NCI-H2171 (cell line): ENCODE measurements at regions not wholly inside any gene's neighbourhood (a gene's known extent, or its start where the extent isn't known, plus 50 kb on each side); places are given as distances from the start of the nearest gene placed in this dataset.
"Not testable (repeated sequence)": the region's sequence is repeated elsewhere in the genome, so short reads cannot be mapped to it uniquely, and the experiment has no call there.

Experiments
- DNase-seq: peaks from one replicate; lab custom pipeline; 2025; lab: John Stamatoyannopoulos, UW

DNA sequence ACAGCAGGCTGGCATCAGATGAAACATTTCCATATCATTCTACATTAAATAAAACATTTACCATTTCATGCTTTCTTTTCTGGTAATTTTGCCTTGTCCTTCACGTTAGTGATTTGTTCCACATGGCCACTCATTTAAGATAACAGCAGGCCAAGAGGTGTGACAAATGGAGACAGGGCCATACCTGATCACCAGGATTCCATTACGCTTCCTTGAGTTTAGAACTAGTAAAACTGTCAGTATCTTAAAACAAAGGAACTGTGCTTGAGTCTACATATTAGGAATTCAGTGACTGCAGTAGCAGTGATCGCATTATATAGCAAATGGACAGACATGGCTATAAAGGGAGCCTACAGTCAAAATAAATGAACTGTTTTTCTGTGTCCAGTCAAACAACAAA, 155.1 kb upstream of the FSHR start:
- no peak for DNase-seq

DNA sequence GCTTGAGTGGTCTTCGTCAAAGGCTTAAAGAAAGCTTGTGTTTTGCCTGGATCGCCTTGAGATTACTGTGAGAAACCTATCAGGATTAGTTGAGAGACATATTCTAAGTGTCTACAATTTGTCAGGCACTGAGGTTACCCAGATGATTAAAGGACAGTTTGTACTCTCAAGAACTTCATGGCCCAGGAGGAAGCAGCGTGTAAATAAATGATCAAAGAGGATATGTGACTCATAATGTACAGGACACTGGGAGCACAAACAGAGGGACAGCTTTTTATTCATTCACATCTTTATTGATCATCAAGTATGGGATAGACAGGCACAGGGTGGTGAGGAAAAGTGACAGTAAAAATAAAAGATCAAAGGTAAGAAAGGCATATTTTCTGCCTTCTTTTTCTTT, 152.6 kb upstream of the FSHR start:
- no peak for DNase-seq

GRCh38 chr2:49298693-49299092, 144.4 kb upstream of the FSHR start:
- not testable (repeated sequence) for DNase-seq

DNA sequence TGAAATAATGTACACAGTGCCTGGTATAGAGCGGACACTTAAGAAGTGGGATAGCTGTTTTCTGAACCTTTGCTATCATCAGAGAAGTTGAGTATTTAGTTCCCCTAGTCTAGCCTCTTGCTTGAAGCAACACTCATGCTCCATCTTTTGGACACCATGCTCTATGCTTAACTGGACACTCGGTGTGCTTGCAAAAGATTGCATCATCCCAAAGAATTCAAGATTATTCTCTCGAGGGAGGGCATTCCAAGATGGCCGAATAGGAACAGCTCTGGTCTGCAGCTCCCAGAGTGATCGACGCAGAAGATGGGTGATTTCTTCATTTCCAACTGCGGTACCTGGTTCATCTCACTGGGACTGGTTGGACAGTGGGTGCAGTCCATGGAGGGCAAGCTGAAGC, 143.9 kb upstream of the FSHR start:
- no peak for DNase-seq

GRCh38 chr2:49296107-49296867, 142.0 kb upstream of the FSHR start:
- DNase-seq: no peak

DNA sequence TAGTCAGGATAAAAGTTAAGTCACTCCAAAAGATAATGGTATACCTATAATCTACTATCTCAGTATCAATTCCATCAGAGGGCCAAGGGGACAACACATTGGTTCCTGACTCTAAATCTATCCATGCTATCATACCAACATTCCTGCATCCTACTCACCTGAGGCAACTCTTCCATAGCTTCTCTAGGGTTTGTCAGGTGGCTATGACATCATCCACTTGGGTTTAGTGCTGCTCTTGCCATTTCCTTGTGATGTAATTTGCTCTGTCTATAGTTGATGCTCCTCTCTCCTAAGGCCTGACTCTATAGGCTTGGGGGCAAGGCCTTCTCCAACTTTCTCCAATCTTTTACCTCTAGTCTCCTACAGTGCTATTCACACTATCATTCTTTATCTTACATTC, 139.9 kb upstream of the FSHR start:
- no peak for DNase-seq

- DNase-seq: no peak
Measured at GRCh38 chr2:49291619-49292018, 137.3 kb upstream of the FSHR start.

- DNase-seq: no peak
Measured at GRCh38 chr2:49289711-49290110, 135.4 kb upstream of the FSHR start.

- DNase-seq: no peak
Measured at GRCh38 chr2:49288902-49289700, 134.8 kb upstream of the FSHR start.

- no peak for DNase-seq
Measured at GRCh38 chr2:49288113-49288705, 133.9 kb upstream of the FSHR start.

DNA sequence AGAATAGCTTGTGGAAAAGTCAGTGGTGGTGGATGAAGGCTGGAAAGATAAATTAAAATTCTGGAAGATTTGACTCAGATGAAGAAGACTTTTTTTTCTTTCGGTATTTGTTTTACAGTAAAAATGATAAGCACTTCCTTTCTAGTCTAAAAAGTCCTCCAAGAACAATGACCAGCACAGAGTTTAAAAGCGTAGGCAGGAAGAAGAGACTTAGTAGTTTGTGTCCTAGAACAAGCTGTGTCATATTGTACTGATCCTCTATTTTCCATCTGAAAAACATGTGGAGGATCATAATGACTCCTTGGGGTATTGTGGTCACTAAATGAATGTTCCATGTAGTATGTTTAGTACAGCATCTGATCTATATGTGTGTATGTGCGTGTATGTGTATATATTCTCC, 132.4 kb upstream of the FSHR start:
- no peak for DNase-seq

DNA sequence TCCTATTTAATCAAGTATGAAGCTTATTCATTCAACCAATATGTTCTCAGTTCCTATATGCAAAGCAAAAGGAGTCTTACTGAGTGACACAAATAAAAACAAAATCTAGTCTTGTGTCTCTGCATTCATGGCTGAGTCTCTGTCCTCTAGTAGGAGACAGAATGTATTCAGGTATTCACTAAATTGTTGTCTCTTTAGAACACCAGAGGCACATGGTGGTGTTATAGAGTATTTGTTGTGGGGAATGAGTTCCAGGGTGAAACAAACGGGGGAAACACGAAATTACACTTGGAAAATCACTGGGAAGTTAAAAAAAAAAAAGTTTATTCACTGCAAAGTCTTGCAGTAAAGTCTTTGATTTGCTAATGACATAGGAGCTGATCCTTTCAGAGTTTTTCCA, 131.7 kb upstream of the FSHR start:
- DNase-seq: no peak

- DNase-seq: no peak
Measured at GRCh38 chr2:49278561-49278960, 124.2 kb upstream of the FSHR start.

- DNase-seq: no peak
Measured at GRCh38 chr2:49278141-49278540, 123.8 kb upstream of the FSHR start.

DNA sequence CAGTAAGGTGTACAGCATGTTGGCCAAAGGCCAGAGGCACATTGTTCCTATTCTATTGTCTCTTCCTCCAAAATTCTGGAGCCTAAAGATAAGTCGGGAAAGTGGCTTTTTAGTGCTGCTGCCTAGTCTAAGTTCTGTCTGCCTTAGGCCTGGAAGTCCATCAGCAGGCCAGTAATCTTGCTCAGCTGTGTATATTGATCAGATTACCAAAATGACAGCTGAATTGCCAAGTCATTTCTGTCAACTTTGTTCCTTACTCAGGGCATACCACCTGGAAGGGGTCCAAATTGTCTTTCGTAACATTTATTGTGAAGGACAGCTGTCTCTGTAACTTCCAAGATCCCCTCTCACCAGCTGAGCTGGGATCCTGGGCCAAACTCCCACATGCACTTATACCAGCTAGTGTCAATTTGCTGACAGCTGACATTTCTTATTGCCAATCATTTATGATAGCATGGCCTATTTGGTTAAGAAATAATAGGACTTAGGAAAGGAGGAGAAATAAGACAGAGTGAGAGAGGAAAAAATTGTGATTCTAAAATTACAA, 116.8 kb upstream of the FSHR start:
- peak; percentile 56 for DNase-seq

DNA sequence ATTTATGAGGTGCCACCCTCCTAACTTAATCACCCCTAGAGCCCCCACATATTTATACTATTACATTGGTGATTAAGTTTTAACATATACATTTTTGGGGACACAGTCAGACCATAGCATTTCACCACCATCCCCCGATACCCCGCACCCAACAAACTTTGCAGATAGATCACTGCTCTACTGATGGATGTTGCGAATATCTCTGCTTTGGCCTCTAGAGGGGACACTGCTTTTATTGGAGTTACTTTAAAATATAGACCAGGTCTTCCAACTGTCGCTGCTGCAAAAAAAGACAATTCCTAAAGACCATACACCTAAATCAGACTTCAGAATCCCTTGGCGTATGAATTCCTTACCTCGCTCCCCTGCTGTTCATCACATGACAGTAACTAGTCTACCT, 115.8 kb upstream of the FSHR start:
- no peak for DNase-seq

DNA sequence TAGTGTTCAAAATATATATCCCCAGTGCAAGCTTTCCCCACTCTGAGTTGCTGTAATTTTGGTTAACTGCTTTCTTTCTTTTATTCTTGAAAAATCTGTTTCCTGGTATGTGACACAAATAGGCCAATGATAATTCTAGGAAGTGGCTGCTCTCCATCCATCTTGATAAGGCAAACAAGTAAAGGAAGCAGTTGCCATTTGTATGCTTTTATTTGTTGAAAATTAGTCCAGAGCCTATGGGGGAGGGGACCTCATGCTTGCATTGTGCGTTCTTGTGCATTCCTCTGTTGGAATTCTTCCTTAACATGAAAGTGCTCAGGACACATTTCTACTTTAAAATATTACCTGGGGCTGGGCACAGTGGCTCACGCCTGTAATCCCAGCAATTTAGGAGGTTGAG, 111.2 kb upstream of the FSHR start:
- no peak for DNase-seq

- DNase-seq: no peak
Measured at GRCh38 chr2:49262801-49263560, 108.7 kb upstream of the FSHR start.

- no peak for DNase-seq
Measured at GRCh38 chr2:49261781-49262180, 107.5 kb upstream of the FSHR start.

DNA sequence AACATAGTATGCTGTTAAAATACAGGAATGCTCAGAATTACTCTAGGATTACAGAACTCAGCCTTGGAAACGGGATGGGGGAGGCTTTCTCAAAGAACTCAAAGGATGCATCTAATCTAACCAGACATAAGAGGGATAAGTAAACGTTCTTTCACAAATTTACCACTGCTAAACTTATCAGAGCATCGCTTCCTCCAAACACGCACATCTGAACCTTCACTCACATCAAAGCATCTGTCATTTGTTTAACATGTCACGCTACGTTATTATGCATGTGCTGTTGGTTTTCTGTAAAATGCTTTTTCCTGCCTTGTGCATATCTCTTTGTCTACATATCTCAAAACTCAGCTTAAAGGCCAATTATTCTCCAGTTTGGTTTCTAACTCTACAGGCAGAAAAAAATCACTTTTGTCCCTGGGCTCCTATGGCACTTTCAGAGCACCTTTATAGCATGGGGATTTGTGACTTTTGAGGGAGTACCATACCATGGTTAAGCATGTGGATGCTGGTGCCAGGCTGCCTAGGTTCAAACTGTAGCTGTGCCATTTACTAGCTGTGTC, 106.7 kb upstream of the FSHR start:
- no peak for DNase-seq

- no peak for DNase-seq
Measured at GRCh38 chr2:49259926-49260325, 105.6 kb upstream of the FSHR start.
